Thoracic aorta (tissue), 2 donors: ENCODE measurements at regions not wholly inside any gene's neighbourhood (a gene's known extent, or its start where the extent isn't known, plus 50 kb on each side); places are given as distances from the start of the nearest gene placed in this dataset.

ENCODE experiments used
- ATAC-seq: fragments of 150-250 bp; one replicate; pipeline ENCODE4 v1.8.0; 2017; ENCODE audit warnings: low read depth; ENCODE audit not compliant: insufficient number of reproducible peaks, low FRiP score
- DNase-seq: peaks from one replicate; pipeline ENCODE4 v3.0.0-alpha.2; 2020; ENCODE audit warnings: low spot score
- H3K27ac ChIP-seq, 2 donors: fragments of 200-600 bp; sonication (generic); 1 replicate in 1 of 2; 2 replicates in 1 of 2; pipeline ENCODE4 v1.5.1; 2016; ENCODE audit warnings: mild to moderate bottlenecking in 2 of 2, moderate library complexity in 2 of 2
- H3K27me3 ChIP-seq: fragments of 200-600 bp; sonication (generic); replicated peaks from 2 replicates; pipeline ENCODE4 v1.6.0; 2016; ENCODE audit warnings: mild to moderate bottlenecking; ENCODE audit not compliant: insufficient read depth
- H3K36me3 ChIP-seq: fragments of 200-600 bp; sonication (generic); one replicate; pipeline ENCODE4 v1.5.1; 2016
- H3K4me1 ChIP-seq, 2 donors: fragments of 200-600 bp; sonication (generic); 1 replicate in 1 of 2; 2 replicates in 1 of 2; pipeline versions ENCODE4 v1.5.1 to v1.6.0; 2016; ENCODE audit warnings: low read depth in 2 of 2, mild to moderate bottlenecking in 1 of 2; ENCODE audit not compliant: control insufficient read depth in 1 of 2
- H3K4me3 ChIP-seq: fragments of 200-600 bp; sonication (generic); 2 replicates; pipeline ENCODE4 v1.5.1; 2016; ENCODE audit warnings: mild to moderate bottlenecking
- H3K9me3 ChIP-seq: fragments of 200-600 bp; sonication (generic); 2 replicates; pipeline ENCODE4 v1.5.1; 2016
- TF ChIP-seq, protein P1 (sequence below): fragments of 200-600 bp; sonication (generic); IDR thresholded peaks from one replicate; pipeline ENCODE4 v1.5.1; 2019; ENCODE audit warnings: antibody characterized with exemption

DNA sequence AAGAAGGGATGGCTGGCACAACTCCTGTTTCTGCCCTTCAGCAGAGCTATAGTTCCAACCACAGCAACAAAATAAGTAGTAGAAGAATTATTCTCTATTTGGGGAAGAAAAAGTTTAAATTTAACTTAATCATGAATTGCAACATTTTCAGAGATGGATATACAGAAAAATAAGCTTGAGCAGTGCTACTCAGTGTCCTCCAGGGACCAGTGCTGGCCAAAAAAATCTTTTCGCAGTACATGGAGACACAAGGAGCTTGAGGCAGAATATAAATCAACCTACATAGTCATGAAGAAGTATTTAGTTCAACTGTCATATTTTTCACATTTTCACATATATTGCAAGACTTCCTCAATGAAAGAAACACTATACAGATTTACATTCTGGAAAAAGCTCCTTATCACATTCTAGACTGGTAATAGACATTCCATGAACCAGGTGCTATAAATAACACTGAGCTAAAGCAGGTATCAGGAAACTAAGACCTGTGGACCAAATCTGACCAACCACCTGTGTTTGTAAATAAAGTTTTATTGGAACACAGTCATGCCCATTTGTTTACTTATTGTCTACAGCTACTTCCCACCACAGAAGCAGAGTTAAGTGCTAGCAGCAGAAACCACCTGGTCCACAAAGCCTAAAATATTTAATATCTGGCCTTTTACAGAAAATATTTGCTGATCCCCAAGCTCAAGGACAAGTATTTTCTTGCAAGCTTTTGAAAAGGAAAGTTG, 101.9 kb downstream of the RGS21 start:
- H3K27ac ChIP-seq: no peak overlapping the region
- no peak for ATAC-seq
- no peaks in the 10 kb centered on the region for H3K4me1 ChIP-seq
- no peaks in the 10 kb centered on the region for H3K36me3 ChIP-seq
- H3K9me3 ChIP-seq: no peaks in the 10 kb centered on the region
- TF ChIP-seq, protein P1, sequence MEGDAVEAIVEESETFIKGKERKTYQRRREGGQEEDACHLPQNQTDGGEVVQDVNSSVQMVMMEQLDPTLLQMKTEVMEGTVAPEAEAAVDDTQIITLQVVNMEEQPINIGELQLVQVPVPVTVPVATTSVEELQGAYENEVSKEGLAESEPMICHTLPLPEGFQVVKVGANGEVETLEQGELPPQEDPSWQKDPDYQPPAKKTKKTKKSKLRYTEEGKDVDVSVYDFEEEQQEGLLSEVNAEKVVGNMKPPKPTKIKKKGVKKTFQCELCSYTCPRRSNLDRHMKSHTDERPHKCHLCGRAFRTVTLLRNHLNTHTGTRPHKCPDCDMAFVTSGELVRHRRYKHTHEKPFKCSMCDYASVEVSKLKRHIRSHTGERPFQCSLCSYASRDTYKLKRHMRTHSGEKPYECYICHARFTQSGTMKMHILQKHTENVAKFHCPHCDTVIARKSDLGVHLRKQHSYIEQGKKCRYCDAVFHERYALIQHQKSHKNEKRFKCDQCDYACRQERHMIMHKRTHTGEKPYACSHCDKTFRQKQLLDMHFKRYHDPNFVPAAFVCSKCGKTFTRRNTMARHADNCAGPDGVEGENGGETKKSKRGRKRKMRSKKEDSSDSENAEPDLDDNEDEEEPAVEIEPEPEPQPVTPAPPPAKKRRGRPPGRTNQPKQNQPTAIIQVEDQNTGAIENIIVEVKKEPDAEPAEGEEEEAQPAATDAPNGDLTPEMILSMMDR: no peak
- H3K27me3 ChIP-seq: no peaks in the 10 kb centered on the region
- DNase-seq: no peak
- no peak overlapping the region for H3K4me3 ChIP-seq

DNA sequence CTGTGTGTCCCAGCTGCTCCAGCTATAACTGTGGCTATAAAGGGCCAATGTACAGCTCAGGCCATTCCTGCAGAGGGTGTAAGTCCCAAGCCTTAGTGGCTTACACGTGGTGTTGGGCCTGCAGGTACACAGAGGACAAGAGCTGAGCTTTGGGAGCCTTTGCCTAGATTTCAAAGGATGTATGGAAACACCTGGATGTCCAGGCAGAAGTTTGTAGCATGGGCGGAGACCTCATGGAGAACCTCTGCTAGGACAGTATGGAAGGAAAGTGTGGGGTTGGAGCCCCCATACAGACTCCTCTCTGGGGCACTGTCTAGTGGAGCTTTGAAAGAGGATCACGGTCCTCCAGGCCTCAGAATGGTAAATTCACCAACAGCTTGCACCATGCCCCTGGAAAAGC, 113.9 kb downstream of the RGS21 start:
- H3K4me1 ChIP-seq: no peaks in the 10 kb centered on the region
- H3K36me3 ChIP-seq: no peaks in the 10 kb centered on the region
- H3K27ac ChIP-seq: no peak overlapping the region
- TF ChIP-seq, protein P1: no peak
- no peak overlapping the region for H3K4me3 ChIP-seq
- no peaks in the 10 kb centered on the region for H3K27me3 ChIP-seq
- ATAC-seq: no peak
- DNase-seq: no peak
- H3K9me3 ChIP-seq: no peaks in the 10 kb centered on the region

DNA sequence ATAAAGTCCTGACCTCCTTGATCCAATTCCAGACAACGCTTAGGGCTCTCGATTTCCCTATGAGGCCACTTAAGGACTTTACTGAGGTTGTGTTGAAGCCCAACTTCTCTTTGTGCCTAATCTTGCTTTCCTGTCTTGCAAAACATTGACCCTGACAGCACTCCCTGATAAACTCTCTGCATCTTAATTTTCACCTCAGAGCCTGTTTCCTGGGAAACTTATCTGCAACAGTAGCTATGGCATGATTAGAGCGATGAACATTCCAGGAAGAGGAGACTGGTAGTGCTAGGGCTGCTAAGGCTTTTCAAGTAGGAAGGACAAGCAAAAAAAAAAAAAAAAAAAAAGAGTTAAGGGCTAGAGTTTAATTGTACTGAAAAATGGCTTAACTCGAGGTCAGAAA, 118.9 kb downstream of the RGS21 start:
- ATAC-seq (no peak), DNase-seq (no peak)
- Histone ChIP-seq H3K36me3 (no peaks in the 10 kb centered on the region), H3K27me3 (no peaks in the 10 kb centered on the region), H3K4me1 (no peaks in the 10 kb centered on the region), H3K4me3 (no peak overlapping the region), H3K9me3 (no peaks in the 10 kb centered on the region), H3K27ac (no peak overlapping the region)
- TF ChIP-seq, protein P1: no peak

DNA sequence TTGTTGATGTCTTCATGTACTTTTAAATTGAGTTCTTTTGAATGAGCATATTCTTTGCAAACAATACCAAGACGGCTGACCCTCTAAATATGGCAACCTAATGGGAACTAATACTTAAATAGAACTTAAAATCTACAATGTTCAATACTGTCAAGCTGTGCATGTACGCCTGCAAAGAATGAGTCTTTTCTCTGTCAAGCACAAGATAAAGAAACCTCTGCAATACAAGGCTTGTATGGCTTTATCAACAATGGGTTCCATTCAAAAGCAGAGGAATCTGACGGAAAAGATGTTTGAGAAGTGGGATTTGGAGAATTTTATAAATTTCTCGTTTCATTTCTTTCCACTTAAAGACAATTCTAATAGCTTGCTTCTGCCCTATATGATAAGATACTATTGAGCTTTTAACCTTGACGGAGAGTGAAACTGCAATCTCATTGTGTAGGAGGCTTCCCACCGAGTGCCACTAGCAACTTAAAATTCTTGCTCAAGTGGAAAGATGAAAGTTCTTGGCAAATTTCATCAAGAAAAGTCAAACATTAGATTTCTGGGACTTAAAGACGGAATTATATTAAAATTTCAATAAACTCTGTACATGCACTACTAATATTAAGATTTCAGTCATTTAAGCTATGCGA, 119.8 kb downstream of the RGS21 start:
- Histone ChIP-seq H3K4me1 (no peaks in the 10 kb centered on the region), H3K9me3 (no peaks in the 10 kb centered on the region), H3K4me3 (no peak overlapping the region), H3K27me3 (no peaks in the 10 kb centered on the region), H3K27ac (no peak overlapping the region), H3K36me3 (no peaks in the 10 kb centered on the region)
- TF ChIP-seq, protein P1: no peak
- DNase-seq (no peak), ATAC-seq (no peak)

DNA sequence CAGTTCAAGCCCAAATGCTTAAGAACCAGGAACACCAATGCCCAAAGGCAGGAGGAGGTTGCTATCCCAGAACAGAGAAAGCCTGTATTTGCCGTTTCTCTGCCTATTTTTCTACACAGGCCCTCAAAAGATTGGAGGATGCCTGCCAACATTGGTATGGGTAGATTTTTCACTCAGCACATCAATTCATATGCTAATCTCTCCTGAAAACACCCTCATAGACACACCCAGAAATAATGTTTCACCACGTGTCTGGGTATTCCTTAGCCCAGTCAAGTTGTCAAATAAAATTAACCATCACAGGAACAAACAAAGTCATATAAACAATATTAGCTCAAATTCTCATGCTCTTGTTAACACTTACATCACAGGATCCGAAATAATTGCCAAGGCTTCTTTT, 121.9 kb downstream of the RGS21 start:
- Histone ChIP-seq H3K27ac (no peak overlapping the region), H3K36me3 (no peaks in the 10 kb centered on the region), H3K27me3 (no peaks in the 10 kb centered on the region), H3K9me3 (no peaks in the 10 kb centered on the region), H3K4me1 (no peaks in the 10 kb centered on the region), H3K4me3 (no peak overlapping the region)
- TF ChIP-seq, protein P1: no peak
- DNase-seq (no peak), ATAC-seq (no peak)
